ENCODE measurements at regions not wholly inside any gene's neighbourhood (a gene's known extent, or its start where the extent isn't known, plus 50 kb on each side); places are given as distances from the start of the nearest gene placed in this dataset.

- no peak overlapping the region for H3K27ac ChIP-seq (ENCODE audit: insufficient read length, low read depth, low read length)
- no peak overlapping the region for H3K4me3 Mint-ChIP-seq
Observed at GRCh38 chr1:182295697-182296096, 95.9 kb downstream of the GLUL start.

More at GRCh38 chr1:182295697-182296096, 95.9 kb downstream of the GLUL start:
- H2AFZ ChIP-seq (ENCODE audit: low read length), result no peak overlapping the region
- H3K4ac ChIP-seq (ENCODE audit: low read depth, low read length), result no peak overlapping the region
- H4K5ac ChIP-seq (ENCODE audit: insufficient read length, low read depth, low read length), result no peak overlapping the region
- H3K4me2 ChIP-seq (ENCODE audit: insufficient read depth, insufficient read length, low read length), result no peak overlapping the region
- H2AK5ac ChIP-seq (ENCODE audit: insufficient read length, low read length), result no peak overlapping the region
- H4K8ac ChIP-seq (replicated peaks; ENCODE audit: insufficient read length, low read depth, low read length), result no peak overlapping the region
- no peak overlapping the region for H2BK15ac ChIP-seq (ENCODE audit: low read depth, low read length)
- H3K27me3 ChIP-seq (ENCODE audit: insufficient read depth, low read length), result no peaks in the 10 kb centered on the region
- no peak overlapping the region for H2BK12ac ChIP-seq (ENCODE audit: insufficient read length, low read depth, low read length)
- H2BK20ac ChIP-seq (ENCODE audit: low read depth, low read length, poor library complexity, severe bottlenecking), result no peak overlapping the region
- DNase-seq, result no peak
- no peaks in the 10 kb centered on the region for H3K4me1 ChIP-seq (ENCODE audit: insufficient read depth, low read length)
- no peak overlapping the region for H3K23ac ChIP-seq (ENCODE audit: insufficient read length, low read depth, low read length)
- no peak for TF ChIP-seq CTCF (conservative IDR thresholded peaks at IDR 0.05)
- Mint-ChIP-seq H3K36me3 (ENCODE audit: insufficient read depth in 1 of 3, low read depth in 3 of 3) (no peaks in the 10 kb centered on the region), H3K27me3 (ENCODE audit: low read depth) (no peaks in the 10 kb centered on the region), H3K9me3 (no peaks in the 10 kb centered on the region), H3K27ac (no peak overlapping the region), H3K4me1 (peaks cover 9 to 11% of the 10 kb centered on the region in 2 experiments)
- H3K79me2 ChIP-seq (ENCODE audit: insufficient read depth, low read length), result no peaks in the 10 kb centered on the region
- no peak overlapping the region for H4K91ac ChIP-seq (ENCODE audit: insufficient read length, low read depth, low read length)
- no peaks in the 10 kb centered on the region for H4K20me1 ChIP-seq (ENCODE audit: control insufficient read depth, insufficient read depth, insufficient read length)
- H3T11ph ChIP-seq (ENCODE audit: low read length), result no peak overlapping the region
- no peaks in the 10 kb centered on the region for H3K79me1 ChIP-seq (ENCODE audit: insufficient read depth, low read depth, low read length, poor library complexity, severe bottlenecking)
- no peak overlapping the region for H2BK5ac ChIP-seq (ENCODE audit: insufficient read length, low read length)
- H3K9ac ChIP-seq (ENCODE audit: extremely low read depth, insufficient read length, low read length), result no peak overlapping the region
- H3K18ac ChIP-seq (ENCODE audit: insufficient read length, low read depth, low read length), result no peak overlapping the region
- no peaks in the 10 kb centered on the region for H3K9me3 ChIP-seq (ENCODE audit: control insufficient read depth, low read depth, low read length)
- no peak overlapping the region for H3K56ac ChIP-seq (ENCODE audit: insufficient read length, low read depth, low read length)
- no peak overlapping the region for H2BK120ac ChIP-seq (ENCODE audit: low read depth, low read length, poor library complexity, severe bottlenecking)
- no CpG with 5 or more reads among the region's 1 CpG for WGBS (ENCODE audit: extremely low coverage, insufficient read length, low lambda C conversion rate)
- H3K14ac ChIP-seq (ENCODE audit: insufficient read depth, low read length), result no peak overlapping the region
- no peaks in the 10 kb centered on the region for H3K23me2 ChIP-seq (ENCODE audit: insufficient read length, low read depth, low read length, poor library complexity, severe bottlenecking)

Data from H9 (cell line).